CD4-positive, alpha-beta memory T cell (primary cell): ENCODE measurements at regions not wholly inside any gene's neighbourhood (a gene's known extent, or its start where the extent isn't known, plus 50 kb on each side); places are given as distances from the start of the nearest gene placed in this dataset.

Experiments used
- CTCF ChIA-PET: fragments of 350-600 bp; sonication (Branson Sonifier 250); formaldehyde crosslinking; loops from one replicate; lab custom pipeline; 2021; ENCODE audit warnings: inconsistent platforms; ENCODE audit not compliant: partially characterized antibody; lab: Charles Lee
- POLR2A ChIA-PET: fragments of 350-600 bp; sonication (Branson Sonifier 250); formaldehyde crosslinking; loops from one replicate; lab custom pipeline; 2021; ENCODE audit not compliant: partially characterized antibody; lab: Charles Lee
- DNase-seq, 5 donors: peaks; one replicate each; pipeline versions ENCODE4 v3.0.0 to v3.0.0-alpha.2; 2020 to 2022; ENCODE audit warnings: mixed read lengths in 1 of 5
- H3K27ac ChIP-seq: one replicate; pipeline ENCODE4 v1.7.0; 2013; ENCODE audit warnings: low read depth, low read length
- H3K27me3 ChIP-seq: 2 replicates; pipeline ENCODE4 v1.7.0; 2013; ENCODE audit warnings: mild to moderate bottlenecking, low read length, moderate library complexity; ENCODE audit not compliant: insufficient read depth
- H3K36me3 ChIP-seq: 2 replicates; pipeline ENCODE4 v1.7.0; 2013; ENCODE audit warnings: mild to moderate bottlenecking, low read length, moderate library complexity; ENCODE audit not compliant: insufficient read depth
- H3K4me1 ChIP-seq: 2 replicates; pipeline ENCODE4 v1.7.0; 2013; ENCODE audit warnings: mild to moderate bottlenecking, low read length, moderate library complexity; ENCODE audit not compliant: insufficient read depth
- H3K4me3 ChIP-seq, 2 donors: one replicate each; pipeline ENCODE4 v1.7.0; 2013; ENCODE audit warnings: low read length in 2 of 2, mild to moderate bottlenecking in 1 of 2
- H3K9me3 ChIP-seq, 2 donors: one replicate each; pipeline ENCODE4 v1.7.0; 2013; ENCODE audit warnings: low read length in 2 of 2, control low read depth in 1 of 2; ENCODE audit not compliant: control insufficient read depth in 1 of 2
- H3K27ac Mint-ChIP-seq, 7 donors: one replicate each; pipeline ENCODE4 v1.8.0; 2020 to 2021; ENCODE audit warnings: mixed read lengths in 7 of 7, mild to moderate bottlenecking in 6 of 7, inconsistent platforms in 3 of 7, moderate library complexity in 3 of 7
- H3K27me3 Mint-ChIP-seq, 2 donors: one replicate each; pipeline ENCODE4 v1.8.0; 2020 to 2021; ENCODE audit warnings: mixed read lengths in 2 of 2
- H3K36me3 Mint-ChIP-seq, 2 donors: one replicate each; pipeline ENCODE4 v1.8.0; 2020 to 2021; ENCODE audit warnings: mixed read lengths in 2 of 2, inconsistent platforms in 1 of 2, mild to moderate bottlenecking in 1 of 2
- H3K4me1 Mint-ChIP-seq, 4 donors: one replicate each; pipeline ENCODE4 v1.8.0; 2020 to 2021; ENCODE audit warnings: mixed read lengths in 4 of 4, mild to moderate bottlenecking in 1 of 4
- H3K4me3 Mint-ChIP-seq, 8 donors: one replicate each; pipeline ENCODE4 v1.8.0; 2020 to 2021; ENCODE audit warnings: mixed read lengths in 8 of 8, mild to moderate bottlenecking in 7 of 8, moderate library complexity in 6 of 8, inconsistent platforms in 3 of 8
- H3K9me3 Mint-ChIP-seq, 8 donors: one replicate each; pipeline ENCODE4 v1.8.0; 2020 to 2021; ENCODE audit warnings: mixed read lengths in 8 of 8, mild to moderate bottlenecking in 5 of 8, inconsistent platforms in 3 of 8, moderate library complexity in 1 of 8
- intact Hi-C: fragments of 100-400 bp; cut with micrococcal nuclease; formaldehyde crosslinking; loops from one replicate; pipeline ENCODE4 v1.15.1; 2023

DNA sequence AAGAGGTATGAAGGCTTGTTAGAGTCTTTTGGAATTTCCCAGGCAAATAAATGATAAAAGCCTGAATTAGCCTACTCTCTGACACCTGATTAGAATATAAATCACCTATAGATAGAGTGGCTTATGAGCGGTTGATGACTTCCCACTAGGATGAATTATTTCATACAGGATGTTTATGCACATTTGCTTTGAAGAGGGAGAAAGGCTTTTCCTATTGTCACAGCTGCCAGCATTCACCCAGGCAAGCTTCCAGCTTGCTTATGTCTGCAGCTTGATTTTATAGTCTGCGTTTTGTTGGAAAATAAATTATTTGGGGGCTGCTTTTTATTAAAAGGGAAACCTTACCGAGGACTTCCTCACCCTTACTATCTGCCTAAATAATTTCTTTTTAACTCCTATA lies 51.3 kb upstream of the EIF2S2 start:
- DNase-seq: no peak
- POLR2A ChIA-PET: no interaction called here
- H3K27me3 ChIP-seq: no peaks in the 10 kb centered on the region
- Mint-ChIP-seq H3K9me3 (peaks cover 0 to 1% (median 0%) of the 10 kb centered on the region in 8 donors), H3K4me3 (no peak overlapping the region), H3K27me3 (peaks cover 6 to 8% of the 10 kb centered on the region in 2 donors), H3K27ac (no peak overlapping the region), H3K4me1 (peaks cover 0 to 2% (median 0%) of the 10 kb centered on the region in 4 donors), H3K36me3 (no peaks in the 10 kb centered on the region)
- H3K9me3 ChIP-seq: no peaks in the 10 kb centered on the region
- H3K4me1 ChIP-seq: no peaks in the 10 kb centered on the region
- intact Hi-C loops: no loop called here
- H3K27ac ChIP-seq: no peak overlapping the region
- CTCF ChIA-PET: no interaction called here
- no peaks in the 10 kb centered on the region for H3K36me3 ChIP-seq
- H3K4me3 ChIP-seq: no peak overlapping the region

DNA sequence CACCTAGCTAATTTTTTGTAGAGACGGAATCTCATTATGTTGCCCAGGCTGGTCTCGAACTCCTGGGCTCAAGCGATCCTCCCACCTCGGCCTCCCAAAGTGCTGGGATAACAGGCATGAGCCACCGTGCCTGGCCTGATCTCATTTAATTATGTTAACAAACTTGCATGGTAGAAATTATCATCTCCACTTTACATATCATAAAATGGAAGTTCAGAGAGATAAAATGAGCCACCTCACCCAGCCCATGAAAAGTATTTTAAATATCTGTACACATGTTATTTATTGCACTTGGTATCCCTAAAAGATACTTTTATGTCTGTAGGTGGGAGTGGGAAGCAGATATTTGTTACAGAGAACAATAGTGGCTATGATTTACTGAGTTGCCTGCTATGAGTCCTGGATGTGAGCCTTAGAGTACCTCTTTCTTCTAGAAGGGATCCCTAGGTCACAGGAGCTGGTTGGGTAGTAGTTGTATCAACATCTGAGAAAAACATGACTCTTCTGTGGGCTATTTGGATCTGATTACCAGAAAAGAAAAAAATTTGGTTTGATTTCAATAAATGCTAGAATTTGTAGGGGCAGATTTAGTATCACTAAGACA lies 52.4 kb upstream of the EIF2S2 start:
- DNase-seq: no peak
- Histone ChIP-seq H3K4me1 (no peaks in the 10 kb centered on the region), H3K4me3 (no peak overlapping the region), H3K9me3 (no peaks in the 10 kb centered on the region), H3K27ac (no peak overlapping the region), H3K36me3 (no peaks in the 10 kb centered on the region), H3K27me3 (no peaks in the 10 kb centered on the region)
- no peaks in the 10 kb centered on the region for H3K36me3 Mint-ChIP-seq
- intact Hi-C loops: no loop called here
- H3K27me3 Mint-ChIP-seq: peaks cover 5 to 6% of the 10 kb centered on the region in 2 donors
- CTCF ChIA-PET: no interaction called here
- peaks cover 0 to 2% (median 0%) of the 10 kb centered on the region in 4 donors for H3K4me1 Mint-ChIP-seq
- no peak overlapping the region for H3K27ac Mint-ChIP-seq
- H3K9me3 Mint-ChIP-seq: no peaks in the 10 kb centered on the region
- POLR2A ChIA-PET: no interaction called here
- no peak overlapping the region for H3K4me3 Mint-ChIP-seq

DNA sequence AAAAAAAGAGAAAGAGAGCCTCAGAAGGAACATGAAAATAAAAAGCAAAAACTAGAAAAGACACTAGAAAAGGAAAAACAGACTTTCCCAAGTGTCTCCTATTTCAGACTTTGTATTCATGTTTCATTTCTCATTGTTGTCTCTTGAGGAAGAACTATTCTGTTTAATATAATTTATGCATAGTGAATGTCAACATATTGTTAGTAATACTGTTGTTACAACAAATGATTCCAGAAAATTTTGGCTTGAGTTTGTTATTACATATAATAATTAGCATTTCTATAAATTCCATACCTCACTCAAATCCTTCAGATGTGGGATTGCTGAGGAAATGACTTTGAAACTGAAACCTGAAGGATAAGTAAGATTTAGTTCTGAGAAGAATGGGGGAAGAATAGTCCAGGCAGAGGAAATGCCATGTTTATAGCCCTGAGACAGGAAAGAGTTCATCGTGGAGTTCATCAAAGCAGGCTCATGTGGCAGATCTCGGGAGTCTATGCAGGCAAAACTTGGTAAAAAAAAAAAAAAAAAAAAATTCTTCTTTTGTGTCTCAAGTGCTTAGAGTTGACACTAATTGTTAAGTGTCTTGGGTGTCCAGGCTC lies 53.1 kb upstream of the EIF2S2 start:
- CTCF ChIA-PET: no interaction called here
- Histone ChIP-seq H3K4me3 (no peak overlapping the region), H3K9me3 (no peaks in the 10 kb centered on the region), H3K4me1 (no peaks in the 10 kb centered on the region), H3K27ac (no peak overlapping the region), H3K36me3 (no peaks in the 10 kb centered on the region), H3K27me3 (no peaks in the 10 kb centered on the region)
- Mint-ChIP-seq H3K27ac (peak overlapping the region in 1 of 7 donors; percentile 1), H3K4me3 (no peak overlapping the region), H3K36me3 (no peaks in the 10 kb centered on the region), H3K9me3 (no peaks in the 10 kb centered on the region), H3K27me3 (peaks cover 5 to 6% of the 10 kb centered on the region in 2 donors), H3K4me1 (peaks cover 0 to 2% (median 0%) of the 10 kb centered on the region in 4 donors)
- DNase-seq: no peak
- POLR2A ChIA-PET: no interaction called here
- intact Hi-C loops: no loop called here

DNA sequence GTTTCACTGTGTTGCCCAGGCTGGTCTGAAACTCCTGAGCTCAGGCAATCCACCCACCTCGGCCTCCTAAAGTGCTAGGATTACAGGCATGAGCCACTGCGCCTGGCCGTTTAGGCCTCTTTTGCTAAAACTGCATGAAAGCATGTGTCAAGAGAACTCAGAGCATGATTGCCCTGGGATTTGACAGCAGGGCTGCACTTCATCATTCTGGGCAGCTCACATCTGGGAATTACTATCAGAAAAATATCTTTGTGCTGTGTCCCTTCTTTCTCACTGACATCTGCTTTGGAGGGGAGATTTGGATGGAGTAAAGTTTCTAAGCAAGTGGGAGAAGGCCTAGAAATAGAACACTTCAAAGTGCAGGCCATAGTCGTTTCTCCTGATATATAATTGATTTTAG lies 59.6 kb upstream of the EIF2S2 start:
- POLR2A ChIA-PET: no interaction called here
- H3K27me3 Mint-ChIP-seq: peaks cover 3 to 4% of the 10 kb centered on the region in 2 donors
- Histone ChIP-seq H3K27me3 (no peaks in the 10 kb centered on the region), H3K36me3 (no peaks in the 10 kb centered on the region), H3K9me3 (no peaks in the 10 kb centered on the region), H3K27ac (no peak overlapping the region), H3K4me3 (no peak overlapping the region), H3K4me1 (no peaks in the 10 kb centered on the region)
- CTCF ChIA-PET: no interaction called here
- intact Hi-C loops: no loop called here
- no peak for DNase-seq
- H3K36me3 Mint-ChIP-seq: no peaks in the 10 kb centered on the region
- H3K4me3 Mint-ChIP-seq: no peak overlapping the region
- no peaks in the 10 kb centered on the region for H3K9me3 Mint-ChIP-seq
- no peaks in the 10 kb centered on the region for H3K4me1 Mint-ChIP-seq
- no peak overlapping the region for H3K27ac Mint-ChIP-seq

DNA sequence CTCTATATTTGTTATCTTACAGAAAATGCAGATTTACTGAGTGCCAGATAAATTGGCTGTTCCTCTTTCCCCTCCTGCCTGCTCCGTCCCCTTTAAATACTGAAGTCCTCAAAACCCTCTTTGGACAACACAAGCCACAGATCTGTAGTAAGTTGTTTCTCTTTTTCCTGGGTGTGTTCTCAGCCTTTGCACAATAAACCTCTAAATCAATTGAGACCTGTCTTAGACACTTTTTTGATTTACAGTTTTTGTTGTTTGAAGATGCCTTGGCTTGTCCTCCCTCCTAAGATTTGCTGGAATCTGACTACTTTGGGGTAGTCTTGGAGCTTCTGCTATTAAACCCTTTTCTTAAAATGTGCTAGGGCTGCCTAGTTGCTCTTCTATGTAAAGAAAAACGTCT lies 60.9 kb upstream of the EIF2S2 start:
- intact Hi-C loops: no loop called here
- Histone ChIP-seq H3K27ac (no peak overlapping the region), H3K27me3 (no peaks in the 10 kb centered on the region), H3K4me3 (no peak overlapping the region), H3K36me3 (no peaks in the 10 kb centered on the region), H3K9me3 (no peaks in the 10 kb centered on the region), H3K4me1 (no peaks in the 10 kb centered on the region)
- DNase-seq: no peak
- H3K27me3 Mint-ChIP-seq: peaks cover 2 to 3% of the 10 kb centered on the region in 2 donors
- H3K27ac Mint-ChIP-seq: no peak overlapping the region
- H3K4me1 Mint-ChIP-seq: no peaks in the 10 kb centered on the region
- no peaks in the 10 kb centered on the region for H3K9me3 Mint-ChIP-seq
- POLR2A ChIA-PET: no interaction called here
- CTCF ChIA-PET: no interaction called here
- no peaks in the 10 kb centered on the region for H3K36me3 Mint-ChIP-seq
- no peak overlapping the region for H3K4me3 Mint-ChIP-seq

DNA sequence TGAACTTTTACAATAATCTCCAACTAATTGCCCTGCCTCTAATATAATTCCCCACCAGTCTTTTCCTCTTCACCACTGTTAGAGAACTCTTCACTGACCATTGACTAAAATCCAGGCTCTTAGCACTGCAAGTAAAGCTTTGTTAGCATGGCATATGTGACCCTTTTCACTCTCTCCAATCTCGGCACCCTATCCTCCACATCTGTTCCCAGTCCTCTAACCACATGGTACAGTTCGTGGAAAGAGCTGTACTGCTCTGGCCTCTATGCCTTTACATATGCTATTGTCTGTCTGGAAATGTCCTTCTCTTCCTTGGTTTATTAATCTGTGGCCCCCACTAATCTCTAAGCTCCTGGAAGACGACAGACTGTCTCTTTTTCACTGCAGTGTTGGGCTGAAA lies 63.0 kb upstream of the EIF2S2 start:
- Mint-ChIP-seq H3K4me3 (no peak overlapping the region), H3K27me3 (peaks cover 3 to 4% of the 10 kb centered on the region in 2 donors), H3K27ac (no peak overlapping the region), H3K36me3 (no peaks in the 10 kb centered on the region), H3K4me1 (no peaks in the 10 kb centered on the region), H3K9me3 (no peaks in the 10 kb centered on the region)
- Histone ChIP-seq H3K27me3 (no peaks in the 10 kb centered on the region), H3K4me1 (no peaks in the 10 kb centered on the region), H3K36me3 (no peaks in the 10 kb centered on the region), H3K4me3 (no peak overlapping the region), H3K9me3 (no peaks in the 10 kb centered on the region), H3K27ac (no peak overlapping the region)
- ChIA-PET POLR2A (no interaction called here), CTCF (no interaction called here)
- no peak for DNase-seq
- intact Hi-C loops: no loop called here

DNA sequence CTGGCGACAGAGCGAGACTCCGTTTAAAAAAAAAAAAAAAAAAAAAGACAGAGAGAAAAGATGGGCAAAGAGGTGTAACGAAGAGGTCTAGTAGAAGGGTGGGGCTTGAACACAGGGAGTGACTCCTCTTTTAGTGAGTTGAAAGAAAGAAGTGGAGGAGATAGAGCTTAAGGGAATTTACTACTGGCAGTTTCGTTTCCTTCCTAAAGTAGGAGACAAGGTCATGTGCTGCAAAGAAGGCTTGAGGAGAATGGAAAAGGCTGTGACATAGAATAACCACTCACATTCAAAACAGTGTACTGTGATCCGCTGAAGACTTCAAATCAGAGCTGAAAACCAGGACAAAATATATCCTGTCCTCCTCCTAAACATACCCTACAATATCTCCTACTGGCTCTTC lies 63.8 kb upstream of the EIF2S2 start:
- intact Hi-C loops: no loop called here
- Histone ChIP-seq H3K36me3 (no peaks in the 10 kb centered on the region), H3K9me3 (no peaks in the 10 kb centered on the region), H3K27me3 (no peaks in the 10 kb centered on the region), H3K4me3 (no peak overlapping the region), H3K27ac (no peak overlapping the region), H3K4me1 (no peaks in the 10 kb centered on the region)
- no peak for DNase-seq
- H3K36me3 Mint-ChIP-seq: no peaks in the 10 kb centered on the region
- ChIA-PET POLR2A (no interaction called here), CTCF (no interaction called here)
- H3K27ac Mint-ChIP-seq: no peak overlapping the region
- peaks cover 1% of the 10 kb centered on the region in 2 donors for H3K27me3 Mint-ChIP-seq
- H3K4me3 Mint-ChIP-seq: no peak overlapping the region
- H3K9me3 Mint-ChIP-seq: no peaks in the 10 kb centered on the region
- H3K4me1 Mint-ChIP-seq: no peaks in the 10 kb centered on the region
